Body of pancreas (tissue), 4 donors: ENCODE measurements at regions not wholly inside any gene's neighbourhood (a gene's known extent, or its start where the extent isn't known, plus 50 kb on each side); places are given as distances from the start of the nearest gene placed in this dataset.

Experiments used
- POLR2A ChIP-seq, 3 donors: fragments of 450-650 bp; IDR thresholded peaks; one replicate each; pipeline ENCODE4 v1.6.1; 2016; ENCODE audit warnings: antibody characterized with exemption in 3 of 3, mild to moderate bottlenecking in 2 of 3
- TF ChIP-seq, protein P1 (sequence below), 7 experiments: fragments of 450-650 bp in 4 of 7; fragments of 200-600 bp in 3 of 7; sonication (generic) in 3 of 7; IDR thresholded peaks; one replicate each; pipeline ENCODE4 v1.5.1; 2016 to 2019; ENCODE audit warnings: antibody characterized with exemption in 7 of 7

DNA sequence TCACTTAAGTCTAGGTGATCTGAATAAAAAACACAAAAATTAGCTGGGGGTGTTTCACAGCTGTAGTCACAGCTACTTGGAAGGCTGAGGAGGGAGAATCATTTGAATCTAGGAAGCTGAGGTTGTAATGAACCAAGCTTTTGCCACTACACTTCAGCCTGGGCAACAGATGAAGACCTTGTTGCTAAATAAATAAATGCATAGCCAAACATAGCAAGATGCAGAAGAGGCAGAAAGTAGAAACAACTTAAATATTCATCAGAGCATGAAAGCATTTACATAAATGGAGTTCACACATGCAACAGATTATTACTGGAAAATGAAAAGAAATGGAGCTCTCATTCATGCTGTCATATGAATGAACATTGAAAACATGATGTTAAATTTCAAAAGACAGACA lies 348.9 kb upstream of the HSFY2 start:
- TF ChIP-seq, protein P1, sequence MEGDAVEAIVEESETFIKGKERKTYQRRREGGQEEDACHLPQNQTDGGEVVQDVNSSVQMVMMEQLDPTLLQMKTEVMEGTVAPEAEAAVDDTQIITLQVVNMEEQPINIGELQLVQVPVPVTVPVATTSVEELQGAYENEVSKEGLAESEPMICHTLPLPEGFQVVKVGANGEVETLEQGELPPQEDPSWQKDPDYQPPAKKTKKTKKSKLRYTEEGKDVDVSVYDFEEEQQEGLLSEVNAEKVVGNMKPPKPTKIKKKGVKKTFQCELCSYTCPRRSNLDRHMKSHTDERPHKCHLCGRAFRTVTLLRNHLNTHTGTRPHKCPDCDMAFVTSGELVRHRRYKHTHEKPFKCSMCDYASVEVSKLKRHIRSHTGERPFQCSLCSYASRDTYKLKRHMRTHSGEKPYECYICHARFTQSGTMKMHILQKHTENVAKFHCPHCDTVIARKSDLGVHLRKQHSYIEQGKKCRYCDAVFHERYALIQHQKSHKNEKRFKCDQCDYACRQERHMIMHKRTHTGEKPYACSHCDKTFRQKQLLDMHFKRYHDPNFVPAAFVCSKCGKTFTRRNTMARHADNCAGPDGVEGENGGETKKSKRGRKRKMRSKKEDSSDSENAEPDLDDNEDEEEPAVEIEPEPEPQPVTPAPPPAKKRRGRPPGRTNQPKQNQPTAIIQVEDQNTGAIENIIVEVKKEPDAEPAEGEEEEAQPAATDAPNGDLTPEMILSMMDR (IDR thresholded peaks at IDR 0.05) = no peak
- TF ChIP-seq POLR2A (IDR thresholded peaks at IDR 0.05) = no peak
